SU-DHL-6 (cell line): ENCODE measurements at regions not wholly inside any gene's neighbourhood (a gene's known extent, or its start where the extent isn't known, plus 50 kb on each side); places are given as distances from the start of the nearest gene placed in this dataset.
"Not testable (repeated sequence)": the region's sequence is repeated elsewhere in the genome, so short reads cannot be mapped to it uniquely, and the experiment has no call there.

ENCODE experiments used
- EZH2phosphoT487 ChIP-seq: fragments of 200-600 bp; sonication (generic), shearing (Covaris generic); conservative IDR thresholded peaks from 2 replicates; pipeline ENCODE4 v1.6.1; 2018; ENCODE audit warnings: mild to moderate bottlenecking, antibody characterized with exemption, low read length, moderate library complexity, mixed read lengths
- TF ChIP-seq, protein P1 (sequence below): fragments of 200-600 bp; sonication (generic); IDR thresholded peaks from one replicate; pipeline ENCODE4 v1.5.1; 2017; ENCODE audit warnings: antibody characterized with exemption, mild to moderate bottlenecking, low read length, moderate library complexity; ENCODE audit not compliant: insufficient read depth, poor library complexity, severe bottlenecking

DNA sequence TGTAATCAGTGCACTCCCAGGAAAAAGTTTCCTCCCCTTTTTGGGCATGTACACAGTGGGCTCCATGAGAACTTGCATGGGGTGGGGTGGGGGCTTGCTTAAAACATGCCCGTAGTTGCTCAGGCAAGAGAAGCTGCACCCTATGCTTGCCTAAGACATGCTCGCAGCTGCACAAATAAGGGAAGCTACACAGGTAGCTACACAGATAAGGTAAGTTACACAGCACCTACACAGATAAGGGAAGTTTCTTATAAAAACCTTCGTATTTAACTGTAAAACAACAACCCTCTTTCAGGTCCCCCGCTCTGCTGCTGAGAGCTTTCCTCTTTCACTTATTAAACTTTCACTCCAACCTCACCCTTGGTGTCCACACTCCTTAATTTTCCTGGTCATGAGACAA is 105.4 kb downstream of the TRIM69 start:
- TF ChIP-seq, protein P1, sequence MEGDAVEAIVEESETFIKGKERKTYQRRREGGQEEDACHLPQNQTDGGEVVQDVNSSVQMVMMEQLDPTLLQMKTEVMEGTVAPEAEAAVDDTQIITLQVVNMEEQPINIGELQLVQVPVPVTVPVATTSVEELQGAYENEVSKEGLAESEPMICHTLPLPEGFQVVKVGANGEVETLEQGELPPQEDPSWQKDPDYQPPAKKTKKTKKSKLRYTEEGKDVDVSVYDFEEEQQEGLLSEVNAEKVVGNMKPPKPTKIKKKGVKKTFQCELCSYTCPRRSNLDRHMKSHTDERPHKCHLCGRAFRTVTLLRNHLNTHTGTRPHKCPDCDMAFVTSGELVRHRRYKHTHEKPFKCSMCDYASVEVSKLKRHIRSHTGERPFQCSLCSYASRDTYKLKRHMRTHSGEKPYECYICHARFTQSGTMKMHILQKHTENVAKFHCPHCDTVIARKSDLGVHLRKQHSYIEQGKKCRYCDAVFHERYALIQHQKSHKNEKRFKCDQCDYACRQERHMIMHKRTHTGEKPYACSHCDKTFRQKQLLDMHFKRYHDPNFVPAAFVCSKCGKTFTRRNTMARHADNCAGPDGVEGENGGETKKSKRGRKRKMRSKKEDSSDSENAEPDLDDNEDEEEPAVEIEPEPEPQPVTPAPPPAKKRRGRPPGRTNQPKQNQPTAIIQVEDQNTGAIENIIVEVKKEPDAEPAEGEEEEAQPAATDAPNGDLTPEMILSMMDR = not testable (repeated sequence)
- not testable (repeated sequence) for TF ChIP-seq EZH2phosphoT487
